LoVo (cell line): ENCODE measurements at regions not wholly inside any gene's neighbourhood (a gene's known extent, or its start where the extent isn't known, plus 50 kb on each side); places are given as distances from the start of the nearest gene placed in this dataset.
A peak's percentile ranks its signal among the peaks of the same experiment; 100 is the strongest.
"Not testable (repeated sequence)": the region's sequence is repeated elsewhere in the genome, so short reads cannot be mapped to it uniquely, and the experiment has no call there.

Source experiments
- DNase-seq: peaks from one replicate; pipeline ENCODE4 v3.0.0-alpha.2; 2016; ENCODE audit warnings: low spot score

DNA sequence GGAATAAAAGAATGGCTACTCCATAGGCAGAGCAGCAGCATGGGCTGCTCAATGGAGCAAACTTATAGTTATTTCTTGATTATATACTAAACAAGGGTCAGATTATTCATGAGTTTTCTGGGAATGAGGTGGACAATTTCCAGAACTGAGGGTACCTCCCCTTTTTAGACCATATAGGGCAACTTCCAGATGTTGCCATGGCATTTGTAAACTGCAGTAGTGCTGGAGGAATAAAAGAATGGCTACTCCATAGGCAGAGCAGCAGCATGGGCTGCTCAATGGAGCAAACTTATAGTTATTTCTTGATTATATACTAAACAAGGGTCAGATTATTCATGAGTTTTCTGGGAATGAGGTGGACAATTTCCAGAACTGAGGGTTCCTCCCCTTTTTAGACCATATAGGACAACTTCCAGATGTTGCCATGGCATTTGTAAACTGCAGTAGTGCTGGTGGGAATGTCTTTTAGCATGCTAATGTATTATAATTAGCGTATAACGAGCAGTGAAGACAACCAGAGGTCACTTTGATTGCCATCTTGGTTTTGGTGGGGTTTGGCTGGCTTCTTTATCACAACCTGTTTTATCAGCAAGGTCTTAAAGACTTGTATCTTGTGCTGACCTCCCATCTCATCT lies 364.6 kb upstream of the RGS6 start:
- DNase-seq = not testable (repeated sequence)

DNA sequence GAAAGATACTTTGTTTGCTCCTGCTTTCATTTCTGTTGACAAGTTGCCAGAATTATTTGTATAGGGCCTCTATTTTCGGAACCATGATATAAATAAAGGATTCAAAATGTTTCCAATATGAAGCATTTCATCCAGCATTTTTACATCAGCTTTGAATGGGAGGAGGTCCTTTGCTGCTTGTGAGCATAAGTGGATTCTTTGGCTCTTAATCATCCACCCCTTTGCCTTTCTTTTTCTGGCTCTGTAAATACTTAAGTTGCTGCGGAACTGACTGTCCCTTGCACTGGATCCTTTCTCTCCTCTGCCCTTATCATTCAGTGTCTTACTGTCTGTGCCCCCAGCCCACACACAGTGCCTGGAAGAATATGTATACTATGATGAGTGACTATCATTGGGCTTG lies 357.3 kb upstream of the RGS6 start:
- DNase-seq = peak; percentile 11

DNA sequence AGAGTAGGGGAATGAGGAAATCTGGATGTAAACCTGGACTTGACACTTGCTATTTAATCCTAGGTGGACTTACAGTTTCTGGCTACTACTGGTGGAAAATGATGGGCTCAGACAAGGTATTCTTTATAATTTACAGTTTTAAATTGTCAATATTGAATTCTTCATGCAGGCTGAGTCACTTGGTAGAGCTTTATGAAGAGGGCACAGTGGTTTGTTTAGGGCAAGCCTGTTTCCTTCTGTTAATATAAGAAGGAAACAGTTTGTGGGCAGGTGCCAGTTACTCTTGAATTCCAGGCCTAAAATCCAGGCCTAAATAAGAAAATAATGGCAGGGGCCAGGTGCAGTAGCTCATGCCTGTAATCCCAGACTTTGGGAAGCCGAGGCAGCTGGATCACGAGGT lies 355.8 kb upstream of the RGS6 start:
- no peak for DNase-seq

DNA sequence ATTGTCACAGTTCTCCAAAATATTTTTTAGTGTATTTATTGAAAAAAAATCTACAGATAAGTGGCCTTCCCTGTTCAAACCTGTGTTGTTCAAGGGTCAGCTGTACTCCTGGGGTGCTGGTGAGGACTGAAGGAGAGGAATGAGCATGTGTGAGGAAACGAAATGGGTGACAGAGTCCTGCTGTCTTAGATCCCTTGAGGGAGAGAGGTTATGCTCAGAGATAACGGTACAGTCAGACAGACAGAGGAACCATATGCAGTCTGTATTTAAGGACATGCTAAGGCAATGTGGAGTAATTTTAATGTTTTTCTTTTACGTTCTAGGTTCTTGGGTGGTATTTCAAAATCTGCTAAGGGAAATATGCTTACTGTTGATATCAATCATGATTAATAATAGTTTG lies 352.9 kb upstream of the RGS6 start:
- no peak for DNase-seq

DNA sequence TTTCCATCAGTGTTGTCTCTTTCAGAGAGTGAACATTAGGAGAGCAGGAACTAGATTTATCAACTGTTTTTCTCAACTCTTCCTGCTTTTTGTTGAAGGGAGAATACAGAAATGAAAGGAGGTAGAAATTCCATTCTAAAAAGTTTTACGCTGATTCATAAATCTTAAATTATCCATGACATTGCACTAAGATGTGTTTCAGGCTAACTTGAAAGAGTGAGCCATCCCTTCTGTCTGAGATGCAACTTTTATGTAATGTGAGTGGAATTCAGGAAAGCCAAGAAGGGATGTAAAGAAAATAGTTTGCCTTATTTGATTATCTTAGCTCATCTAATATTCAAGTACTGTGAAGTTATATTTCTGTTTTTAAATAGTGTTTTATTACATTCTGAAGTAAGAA lies 349.5 kb upstream of the RGS6 start:
- DNase-seq = no peak

DNA sequence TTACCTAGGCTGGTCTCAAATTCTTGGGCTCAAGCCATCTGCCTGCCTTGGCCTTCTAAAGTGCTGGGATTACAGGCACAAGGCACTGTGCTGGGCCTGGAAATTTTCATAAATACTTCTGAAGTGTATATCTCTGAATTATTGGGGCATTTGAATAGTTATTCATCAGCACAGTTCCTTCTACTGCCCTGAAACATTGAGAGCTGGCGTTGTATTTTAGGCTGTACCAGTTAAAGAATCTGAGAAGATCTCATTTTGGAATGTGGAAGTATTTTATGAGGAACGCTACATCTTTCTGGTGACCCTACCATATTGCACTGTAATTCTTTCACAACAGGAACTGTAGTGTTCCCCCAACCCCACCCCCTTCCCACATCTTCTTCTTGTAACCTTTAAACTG lies 349.0 kb upstream of the RGS6 start:
- no peak for DNase-seq

DNA sequence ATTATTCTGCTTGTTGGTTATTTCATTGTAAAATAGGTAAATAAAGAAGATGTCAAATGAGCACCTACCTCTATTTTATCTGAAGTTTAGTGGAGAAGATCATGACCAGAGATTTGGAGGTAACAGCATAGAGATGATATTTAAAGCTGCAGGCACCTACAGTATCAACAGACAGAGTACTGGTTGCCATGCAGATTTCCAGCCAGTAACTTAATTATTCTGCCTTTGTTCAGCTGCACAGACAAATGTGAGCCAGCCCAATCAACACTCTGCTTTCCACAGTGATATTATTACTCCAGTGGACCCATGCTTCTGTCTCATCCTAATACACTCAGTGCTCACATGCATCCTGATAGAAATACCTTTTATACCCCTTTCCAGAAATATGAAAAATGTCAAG lies 348.5 kb upstream of the RGS6 start:
- DNase-seq = no peak

DNA sequence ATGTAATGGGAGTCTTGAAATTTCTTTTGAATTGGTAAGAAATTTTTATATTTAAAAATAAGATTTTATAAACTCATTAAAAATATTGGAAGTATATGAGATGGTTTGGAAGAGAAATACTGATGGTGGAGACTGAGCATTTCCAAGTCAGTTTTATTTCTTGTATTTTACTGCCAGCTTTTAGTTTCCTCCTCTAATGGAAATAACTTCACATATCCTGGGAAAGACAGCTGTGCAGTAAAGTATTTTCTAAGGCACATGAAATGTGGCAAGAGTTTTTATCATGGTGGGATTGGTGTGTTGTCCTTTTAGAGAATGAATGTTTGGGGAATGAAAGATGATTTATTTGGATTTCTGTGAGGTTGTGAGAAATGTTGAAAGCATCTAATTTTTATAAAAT lies 346.9 kb upstream of the RGS6 start:
- no peak for DNase-seq

DNA sequence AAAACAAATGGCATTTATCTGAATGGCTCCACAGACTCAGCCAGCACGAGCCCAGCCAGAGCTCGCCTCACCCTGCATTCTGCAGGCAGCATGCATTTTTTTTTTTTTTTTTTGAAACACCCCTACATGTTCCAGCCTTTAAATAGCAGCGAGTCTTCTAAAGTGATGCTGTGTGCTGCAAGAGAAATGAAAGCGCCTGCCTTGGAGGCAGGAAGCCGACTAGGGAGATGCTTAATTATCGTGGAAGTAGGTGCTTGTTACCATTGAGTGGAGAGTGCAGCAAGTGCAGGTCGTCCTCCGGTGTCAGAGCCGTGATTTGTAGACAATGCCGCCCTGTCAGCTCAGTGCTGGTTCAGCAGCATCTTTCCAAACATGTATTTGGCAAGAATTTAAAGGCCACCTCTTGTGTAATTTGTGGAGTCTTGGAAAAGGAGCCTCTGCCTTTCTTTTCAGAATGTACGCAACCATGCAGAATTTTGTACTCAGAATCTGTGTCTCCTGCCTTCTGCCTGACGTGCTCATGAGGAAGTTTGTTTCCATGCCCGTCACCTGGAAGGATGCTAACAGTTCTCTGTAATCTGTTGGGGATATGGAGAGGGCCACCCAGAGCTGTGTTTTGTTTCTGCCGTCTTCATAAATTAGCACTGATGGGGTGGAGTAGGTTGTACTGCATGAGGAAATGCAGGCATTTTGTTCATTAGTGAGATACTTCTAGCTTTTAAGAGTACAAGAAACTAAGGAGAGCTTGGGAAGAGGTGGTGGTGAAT lies 345.9 kb upstream of the RGS6 start:
- no peak for DNase-seq

DNA sequence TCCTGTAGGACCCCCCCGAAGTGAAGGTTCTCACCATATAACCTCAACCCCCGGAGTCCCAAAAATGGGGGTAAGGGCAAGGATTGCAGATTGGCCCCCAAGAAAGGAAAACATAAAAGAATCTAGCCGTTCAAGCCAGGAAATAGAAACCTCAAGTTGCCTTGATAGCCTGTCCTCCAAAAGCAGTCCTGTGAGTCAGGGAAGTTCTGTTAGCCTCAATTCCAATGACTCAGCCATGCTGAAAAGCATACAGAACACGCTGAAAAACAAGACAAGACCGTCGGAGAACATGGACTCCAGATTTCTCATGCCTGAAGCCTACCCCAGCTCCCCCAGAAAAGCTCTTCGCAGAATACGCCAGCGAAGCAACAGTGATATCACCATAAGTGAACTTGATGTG lies 344.2 kb upstream of the RGS6 start:
- no peak for DNase-seq

DNA sequence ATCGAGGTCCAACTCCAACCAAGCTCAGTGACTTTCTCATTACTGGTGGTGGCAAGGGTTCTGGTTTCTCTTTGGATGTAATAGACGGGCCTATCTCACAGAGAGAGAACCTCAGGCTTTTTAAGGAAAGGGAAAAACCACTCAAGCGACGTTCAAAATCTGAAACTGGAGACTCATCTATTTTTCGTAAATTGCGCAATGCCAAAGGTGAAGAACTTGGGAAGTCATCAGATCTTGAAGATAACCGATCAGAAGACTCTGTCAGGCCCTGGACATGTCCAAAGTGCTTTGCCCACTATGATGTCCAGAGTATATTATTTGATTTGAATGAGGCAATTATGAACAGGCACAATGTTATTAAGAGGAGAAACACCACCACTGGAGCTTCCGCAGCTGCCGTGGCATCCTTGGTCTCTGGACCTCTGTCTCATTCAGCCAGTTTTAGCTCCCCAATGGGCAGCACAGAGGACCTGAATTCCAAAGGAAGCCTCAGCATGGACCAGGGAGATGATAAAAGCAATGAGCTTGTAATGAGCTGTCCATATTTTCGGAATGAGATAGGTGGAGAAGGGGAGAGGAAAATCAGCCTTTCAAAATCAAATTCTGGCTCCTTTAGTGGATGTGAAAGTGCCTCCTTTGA lies 343.5 kb upstream of the RGS6 start:
- no peak for DNase-seq

DNA sequence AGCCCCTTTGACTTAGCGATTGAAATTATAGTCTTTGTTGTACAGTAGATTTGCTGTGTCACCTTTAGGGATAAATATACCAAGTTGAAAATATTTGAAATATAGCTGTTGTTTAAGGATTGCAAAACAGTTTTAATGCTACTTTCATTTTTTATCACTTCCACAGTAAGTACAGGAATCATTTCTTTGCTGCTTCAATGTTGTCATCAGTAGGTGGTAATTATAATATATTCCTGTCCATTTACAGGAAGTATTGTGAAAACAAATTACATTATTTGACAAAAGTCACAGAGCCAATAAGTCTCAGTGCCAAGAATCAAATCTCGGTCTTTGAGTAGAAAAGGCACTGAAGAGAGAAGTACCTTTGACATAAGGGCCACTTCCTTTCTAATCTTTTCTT lies 342.6 kb upstream of the RGS6 start:
- no peak for DNase-seq

DNA sequence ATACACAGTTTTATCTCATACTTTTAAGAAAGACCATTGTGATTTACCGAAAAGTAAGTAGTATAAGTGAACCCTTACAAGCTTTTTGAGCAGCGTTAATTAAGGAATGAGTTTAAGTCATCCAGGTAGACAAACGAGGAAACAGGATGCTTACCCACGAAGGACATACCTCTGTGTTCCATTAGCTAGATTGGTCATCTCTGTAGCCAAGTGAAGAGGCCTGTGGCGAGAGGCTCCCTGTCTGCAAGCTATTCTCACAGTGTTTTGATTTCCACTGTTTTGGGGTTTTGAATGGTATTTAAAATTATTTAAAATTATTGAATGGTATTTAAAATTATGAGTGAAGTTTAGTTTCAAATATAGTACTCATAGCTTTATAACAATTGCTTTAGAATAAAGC lies 342.1 kb upstream of the RGS6 start:
- DNase-seq = no peak

DNA sequence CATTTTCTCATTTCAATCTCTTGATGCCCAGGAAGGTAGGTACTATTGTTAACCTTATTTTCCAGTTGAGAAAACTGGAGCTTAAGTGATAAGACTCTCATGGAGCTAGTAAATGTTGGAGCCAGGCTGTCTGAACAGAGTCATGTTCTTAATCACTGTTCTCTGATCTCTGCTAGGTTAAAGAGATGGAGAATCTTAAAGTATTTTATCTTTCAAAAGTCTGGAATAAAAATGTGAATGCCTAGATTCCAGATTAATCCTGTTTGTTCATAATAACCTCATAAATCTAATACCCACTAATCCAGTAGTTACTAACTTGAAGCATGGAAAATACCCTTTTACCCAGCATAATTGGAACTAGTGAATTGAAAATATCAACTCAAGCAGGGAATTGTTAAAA lies 341.0 kb upstream of the RGS6 start:
- DNase-seq = no peak

DNA sequence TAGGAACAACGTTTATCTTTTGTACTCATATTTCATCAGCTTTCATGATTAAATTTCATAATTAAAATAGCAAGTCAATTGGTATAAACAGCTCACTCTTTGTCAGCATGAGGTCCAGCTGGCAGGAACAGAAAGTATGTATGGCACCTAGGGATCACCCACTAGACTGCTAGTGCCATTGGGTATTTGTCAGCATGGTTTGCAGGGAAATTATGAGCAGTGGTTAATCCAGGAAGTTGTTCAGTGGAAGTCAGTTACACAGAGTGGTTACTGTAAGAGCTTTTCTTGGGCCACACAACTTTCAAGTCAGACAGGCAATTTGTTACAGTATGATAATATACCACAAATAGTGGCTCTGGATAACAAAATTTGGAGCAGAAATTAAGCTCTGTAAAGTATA lies 340.3 kb upstream of the RGS6 start:
- DNase-seq = peak; percentile 13

DNA sequence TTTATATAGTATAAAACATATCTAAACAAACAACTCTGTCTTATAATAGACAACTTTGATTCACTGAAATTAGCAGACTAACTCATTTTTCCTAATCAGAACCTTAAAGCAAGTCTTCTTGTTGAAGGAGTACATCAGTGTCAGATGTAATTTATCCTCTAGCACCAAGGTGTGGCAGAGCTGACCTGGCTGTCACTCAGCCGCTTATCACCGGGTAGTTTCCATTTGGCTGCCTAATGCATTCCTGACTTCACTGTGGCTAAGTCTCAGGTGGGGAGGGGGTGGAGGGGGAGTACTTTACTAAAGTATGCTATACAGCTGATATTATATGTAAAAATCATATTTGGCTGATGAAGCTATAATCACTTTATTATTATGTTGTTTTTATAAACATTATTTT lies 339.9 kb upstream of the RGS6 start:
- no peak for DNase-seq

DNA sequence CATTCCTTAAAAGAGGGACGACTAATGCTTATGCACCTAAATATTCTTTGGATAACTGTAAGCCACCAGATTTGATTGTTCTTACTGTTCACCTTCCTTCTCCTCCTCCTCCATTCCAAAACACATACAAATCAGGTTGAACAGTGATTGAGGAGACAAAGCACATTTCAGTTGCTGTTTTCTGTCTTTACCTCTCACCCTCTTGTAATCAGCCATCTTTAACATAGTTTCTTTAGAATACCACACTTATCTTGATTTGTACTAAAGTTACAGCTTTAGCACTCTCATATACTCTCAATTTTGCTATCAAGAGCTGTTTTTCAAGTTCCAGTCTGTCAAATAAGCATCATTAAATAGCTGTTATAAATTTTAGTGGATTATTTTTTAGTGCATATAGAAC lies 338.3 kb upstream of the RGS6 start:
- DNase-seq = no peak

DNA sequence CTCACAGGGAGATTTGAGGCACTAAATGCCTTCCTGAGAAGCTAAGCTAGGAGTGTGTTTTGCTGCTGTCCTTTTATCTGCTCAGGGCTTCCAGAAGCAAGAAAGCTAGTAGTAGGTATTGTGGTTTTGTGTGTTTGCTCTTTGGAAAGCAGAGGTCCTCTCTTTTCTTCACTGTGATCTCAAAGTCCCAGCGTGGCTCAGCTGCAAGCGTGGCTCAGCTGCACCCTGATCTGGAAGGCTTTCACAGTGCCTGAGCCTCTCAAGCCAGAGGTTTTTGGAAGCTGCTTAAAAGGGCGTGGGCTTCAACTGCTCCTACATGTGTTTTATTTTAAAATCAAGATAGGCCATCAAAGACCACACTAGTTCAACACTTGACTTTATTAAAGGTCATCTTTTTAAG lies 337.4 kb upstream of the RGS6 start:
- DNase-seq = no peak

DNA sequence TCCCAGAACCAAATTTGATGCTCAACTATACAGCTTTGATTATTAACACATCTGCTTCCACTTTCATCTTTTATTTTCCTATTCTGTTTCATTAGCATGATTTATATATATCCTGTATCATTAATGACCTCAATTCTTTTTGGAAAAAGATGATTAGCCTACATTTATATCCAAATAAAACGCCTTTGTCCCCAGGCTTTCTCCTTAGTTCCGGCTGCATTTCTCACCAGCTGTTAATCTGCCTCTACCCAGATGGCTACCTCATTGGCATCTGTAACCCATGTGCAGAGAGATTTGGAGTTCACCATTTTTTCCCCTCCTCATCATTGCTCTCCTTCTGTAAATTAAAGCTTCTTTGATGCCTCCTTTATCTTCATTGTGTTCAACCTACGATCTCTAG lies 336.8 kb upstream of the RGS6 start:
- no peak for DNase-seq

DNA sequence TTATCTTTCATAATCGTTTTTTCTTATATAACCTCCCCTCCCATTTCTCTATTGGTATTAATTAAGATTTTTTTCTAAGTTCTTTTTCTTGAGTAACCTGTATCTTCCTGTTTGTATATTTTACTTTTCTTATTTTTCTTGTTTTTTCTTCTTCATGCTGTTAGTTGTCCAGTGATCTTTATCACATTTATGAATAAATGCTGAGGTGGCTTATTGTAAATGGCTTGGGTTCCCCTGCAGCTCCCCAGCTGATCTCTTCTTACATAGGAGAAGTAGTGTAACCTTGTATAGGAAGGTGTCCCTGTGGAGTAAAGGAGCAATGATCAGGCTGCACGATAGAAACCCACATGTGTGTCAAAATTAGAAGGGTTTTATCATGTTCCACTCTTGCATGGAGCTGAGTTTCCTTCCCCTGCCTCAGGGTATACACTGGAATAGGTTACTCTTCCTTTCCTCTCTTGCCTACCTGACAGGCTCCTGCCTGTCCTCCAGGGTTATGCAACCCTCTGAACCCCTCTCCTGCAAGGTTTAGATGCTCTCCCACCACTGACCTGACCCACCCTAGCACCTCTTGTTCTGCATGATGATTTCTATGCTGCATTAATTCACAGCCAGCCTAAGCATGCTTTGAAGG lies 334.8 kb upstream of the RGS6 start:
- no peak for DNase-seq

DNA sequence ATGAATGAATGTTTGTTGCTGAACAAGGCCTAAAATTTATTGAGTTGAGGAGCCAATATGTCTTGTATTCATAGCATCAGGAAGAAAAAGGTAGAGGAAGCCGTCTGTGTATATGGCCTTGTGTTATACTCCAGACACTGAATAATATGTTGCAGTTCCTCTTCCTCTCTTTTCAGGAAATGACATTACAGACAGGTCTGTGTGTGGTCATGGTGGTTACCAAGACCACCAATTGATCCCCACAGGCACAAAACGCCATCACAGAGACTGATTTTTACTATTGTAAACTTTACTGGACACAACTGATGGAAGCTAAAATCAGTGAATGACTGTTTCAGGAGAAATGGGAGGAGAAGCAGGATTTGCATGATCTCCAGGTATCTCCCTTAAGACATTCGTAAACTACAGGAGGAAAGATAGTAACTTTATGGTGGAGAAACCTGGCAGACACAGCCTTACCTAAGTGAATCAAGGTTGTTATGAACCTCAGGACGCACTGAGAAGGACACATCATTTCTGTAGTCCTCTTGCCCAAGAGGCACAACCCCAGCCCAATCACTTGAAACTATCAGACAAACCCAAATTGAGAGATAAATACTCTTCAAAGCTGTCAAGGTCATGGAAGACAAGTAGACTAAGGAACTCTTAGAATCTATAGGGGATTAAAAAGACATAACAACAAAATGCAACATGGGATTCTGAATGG lies 334.1 kb upstream of the RGS6 start:
- no peak for DNase-seq

DNA sequence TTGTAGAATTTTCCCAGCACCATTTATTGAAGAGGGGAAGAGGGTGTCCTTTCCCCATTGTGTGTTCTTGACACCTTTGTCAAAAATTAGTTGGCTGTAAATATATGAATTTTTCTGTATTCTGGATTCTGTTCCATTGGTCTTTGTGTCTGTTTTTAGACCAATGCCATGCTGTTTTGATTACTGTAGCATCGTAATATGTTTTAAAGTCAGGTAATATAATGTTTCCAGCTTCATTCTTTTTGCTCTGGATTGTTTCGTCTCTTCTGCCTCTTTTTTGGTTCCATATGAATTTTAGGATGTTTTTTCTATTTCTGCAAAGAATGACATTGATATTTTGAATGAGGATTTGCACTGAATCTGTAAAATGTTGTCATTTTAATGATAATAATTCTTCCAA lies 331.9 kb upstream of the RGS6 start:
- no peak for DNase-seq

DNA sequence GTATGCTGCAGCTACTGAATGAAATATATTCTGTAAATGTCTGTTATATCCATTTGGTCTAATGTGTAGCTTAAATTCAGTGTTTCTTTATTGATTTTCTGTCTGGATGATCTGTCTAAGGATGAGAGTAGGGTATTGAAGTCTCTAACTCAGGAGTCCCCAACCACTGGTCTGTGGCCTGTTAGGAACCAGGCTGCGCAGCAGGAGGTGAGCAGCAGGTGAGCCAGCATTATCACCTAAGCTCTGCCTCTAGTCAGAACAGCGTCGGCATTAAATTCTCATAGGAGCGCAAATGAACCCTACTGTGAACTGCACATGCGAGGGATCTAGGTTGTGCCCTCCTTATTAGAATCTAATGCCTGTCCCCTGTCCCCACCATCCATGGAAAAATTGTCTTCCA lies 329.7 kb upstream of the RGS6 start:
- DNase-seq = no peak
